ENCODE measurements at regions not wholly inside any gene's neighbourhood (a gene's known extent, or its start where the extent isn't known, plus 50 kb on each side); places are given as distances from the start of the nearest gene placed in this dataset.

GRCh38 chr3:184659797-184660301 lies 52.0 kb downstream of the MAGEF1 start:
- POLR2A ChIA-PET (ENCODE audit: partially characterized antibody): no interaction called here
- H3K36me3 Mint-ChIP-seq: no peaks in the 10 kb centered on the region

GRCh38 chr3:184658223-184658928 lies 53.5 kb downstream of the MAGEF1 start:
- H3K27me3 ChIP-seq (ENCODE audit: insufficient read depth, low read length): no peaks in the 10 kb centered on the region

More at GRCh38 chr3:184659797-184660301, 52.0 kb downstream of the MAGEF1 start:
- Histone ChIP-seq H3K36me3 (ENCODE audit: insufficient read depth, low read length) (no peaks in the 10 kb centered on the region), H3K27ac (ENCODE audit: low read depth, low read length) (no peak overlapping the region), H3K27me3 (ENCODE audit: insufficient read depth, low read length) (no peaks in the 10 kb centered on the region), H3K4me1 (ENCODE audit: insufficient read depth, low read length) (no peaks in the 10 kb centered on the region), H3K4me3 (ENCODE audit: low read length in 2 of 2) (no peak overlapping the region), H3K9me3 (ENCODE audit: control insufficient read depth in 1 of 2, low read length in 2 of 2) (no peaks in the 10 kb centered on the region)
- Mint-ChIP-seq H3K4me3 (no peak overlapping the region), H3K27ac (no peak overlapping the region), H3K9me3 (peaks cover 0 to 2% (median 0%) of the 10 kb centered on the region in 8 donors), H3K27me3 (peaks cover 1 to 4% of the 10 kb centered on the region in 2 donors), H3K4me1 (no peaks in the 10 kb centered on the region)
- CTCF ChIA-PET (ENCODE audit: partially characterized antibody): no interaction called here
- intact Hi-C loops (cut with micrococcal nuclease): no loop called here
- no peak for DNase-seq

GRCh38 chr3:184656829-184657681 lies 54.8 kb downstream of the MAGEF1 start:
- POLR2A ChIA-PET (ENCODE audit: partially characterized antibody): no interaction called here

More at GRCh38 chr3:184658223-184658928, 53.5 kb downstream of the MAGEF1 start:
- H3K9me3 Mint-ChIP-seq: peaks cover 0 to 7% (median 0%) of the 10 kb centered on the region in 8 donors
- no peaks in the 10 kb centered on the region for H3K36me3 Mint-ChIP-seq
- Histone ChIP-seq H3K4me3 (ENCODE audit: low read length in 2 of 2) (no peak overlapping the region), H3K4me1 (ENCODE audit: insufficient read depth, low read length) (no peaks in the 10 kb centered on the region), H3K27ac (ENCODE audit: low read depth, low read length) (no peak overlapping the region), H3K36me3 (ENCODE audit: insufficient read depth, low read length) (no peaks in the 10 kb centered on the region), H3K9me3 (ENCODE audit: control insufficient read depth in 1 of 2, low read length in 2 of 2) (no peaks in the 10 kb centered on the region)
- no peak for DNase-seq
- ChIA-PET POLR2A (ENCODE audit: partially characterized antibody) (no interaction called here), CTCF (ENCODE audit: partially characterized antibody) (no interaction called here)
- H3K4me3 Mint-ChIP-seq: no peak overlapping the region
- H3K27ac Mint-ChIP-seq: no peak overlapping the region
- H3K27me3 Mint-ChIP-seq: peaks cover under 1 to 1% of the 10 kb centered on the region in 2 donors
- no peaks in the 10 kb centered on the region for H3K4me1 Mint-ChIP-seq
- intact Hi-C loops (cut with micrococcal nuclease): no loop called here

GRCh38 chr3:184656458-184656828 lies 55.4 kb downstream of the MAGEF1 start:
- Mint-ChIP-seq H3K4me1 (no peaks in the 10 kb centered on the region), H3K27ac (no peak overlapping the region), H3K4me3 (no peak overlapping the region), H3K27me3 (peaks cover 0 to 1% of the 10 kb centered on the region in 2 donors), H3K36me3 (no peaks in the 10 kb centered on the region), H3K9me3 (peaks cover 0 to 10% (median 0%) of the 10 kb centered on the region in 8 donors)
- intact Hi-C loops (cut with micrococcal nuclease): no loop called here
- Histone ChIP-seq H3K4me1 (ENCODE audit: insufficient read depth, low read length) (no peaks in the 10 kb centered on the region), H3K27me3 (ENCODE audit: insufficient read depth, low read length) (no peaks in the 10 kb centered on the region), H3K4me3 (ENCODE audit: low read length in 2 of 2) (no peak overlapping the region), H3K9me3 (ENCODE audit: control insufficient read depth in 1 of 2, low read length in 2 of 2) (no peaks in the 10 kb centered on the region), H3K27ac (ENCODE audit: low read depth, low read length) (no peak overlapping the region), H3K36me3 (ENCODE audit: insufficient read depth, low read length) (no peaks in the 10 kb centered on the region)
- ChIA-PET POLR2A (ENCODE audit: partially characterized antibody) (no interaction called here), CTCF (ENCODE audit: partially characterized antibody) (no interaction called here)
- DNase-seq: no peak

More at GRCh38 chr3:184656829-184657681, 54.8 kb downstream of the MAGEF1 start:
- H3K36me3 ChIP-seq (ENCODE audit: insufficient read depth, low read length): no peaks in the 10 kb centered on the region
- H3K27ac Mint-ChIP-seq: peak overlapping the region in 1 of 7 donors; percentile 24
- DNase-seq: no peak
- intact Hi-C loops (cut with micrococcal nuclease): no loop called here
- peaks cover 0 to 10% (median 0%) of the 10 kb centered on the region in 8 donors for H3K9me3 Mint-ChIP-seq
- no peaks in the 10 kb centered on the region for H3K4me1 Mint-ChIP-seq
- no peak overlapping the region for H3K27ac ChIP-seq (ENCODE audit: low read depth, low read length)
- H3K4me3 Mint-ChIP-seq: no peak overlapping the region
- CTCF ChIA-PET (ENCODE audit: partially characterized antibody): no interaction called here
- no peaks in the 10 kb centered on the region for H3K36me3 Mint-ChIP-seq
- peaks cover 0 to 1% of the 10 kb centered on the region in 2 donors for H3K27me3 Mint-ChIP-seq
- H3K4me1 ChIP-seq (ENCODE audit: insufficient read depth, low read length): no peaks in the 10 kb centered on the region
- no peak overlapping the region for H3K4me3 ChIP-seq (ENCODE audit: low read length in 2 of 2)
- H3K9me3 ChIP-seq (ENCODE audit: control insufficient read depth in 1 of 2, low read length in 2 of 2): no peaks in the 10 kb centered on the region
- H3K27me3 ChIP-seq (ENCODE audit: insufficient read depth, low read length): no peaks in the 10 kb centered on the region

GRCh38 chr3:184655597-184655996 lies 56.3 kb downstream of the MAGEF1 start:
- peaks cover 0 to 10% (median 0%) of the 10 kb centered on the region in 8 donors for H3K9me3 Mint-ChIP-seq
- Histone ChIP-seq H3K36me3 (ENCODE audit: insufficient read depth, low read length) (no peaks in the 10 kb centered on the region), H3K4me1 (ENCODE audit: insufficient read depth, low read length) (no peaks in the 10 kb centered on the region), H3K27me3 (ENCODE audit: insufficient read depth, low read length) (no peaks in the 10 kb centered on the region), H3K9me3 (ENCODE audit: control insufficient read depth in 1 of 2, low read length in 2 of 2) (no peaks in the 10 kb centered on the region), H3K27ac (ENCODE audit: low read depth, low read length) (no peak overlapping the region), H3K4me3 (ENCODE audit: low read length in 2 of 2) (no peak overlapping the region)
- H3K4me3 Mint-ChIP-seq: no peak overlapping the region
- ChIA-PET CTCF (ENCODE audit: partially characterized antibody) (interaction anchor here (0.8 kb wide), 1 partner anchor 77 kb away, joined by 3 read pairs; no protein-coding TSS in a partner anchor), POLR2A (ENCODE audit: partially characterized antibody) (no interaction called here)
- no peaks in the 10 kb centered on the region for H3K36me3 Mint-ChIP-seq
- H3K27ac Mint-ChIP-seq: no peak overlapping the region
- H3K4me1 Mint-ChIP-seq: no peaks in the 10 kb centered on the region
- peaks cover 0 to 1% of the 10 kb centered on the region in 2 donors for H3K27me3 Mint-ChIP-seq
- no peak for DNase-seq
- intact Hi-C loops (cut with micrococcal nuclease): no loop called here

- intact Hi-C loops (cut with micrococcal nuclease): no loop called here
- Histone ChIP-seq H3K36me3 (ENCODE audit: insufficient read depth, low read length) (no peaks in the 10 kb centered on the region), H3K27me3 (ENCODE audit: insufficient read depth, low read length) (no peaks in the 10 kb centered on the region), H3K4me3 (ENCODE audit: low read length in 2 of 2) (no peak overlapping the region), H3K4me1 (ENCODE audit: insufficient read depth, low read length) (no peaks in the 10 kb centered on the region), H3K27ac (ENCODE audit: low read depth, low read length) (no peak overlapping the region), H3K9me3 (ENCODE audit: control insufficient read depth in 1 of 2, low read length in 2 of 2) (no peaks in the 10 kb centered on the region)
- Mint-ChIP-seq H3K27ac (no peak overlapping the region), H3K4me1 (no peaks in the 10 kb centered on the region), H3K27me3 (peaks cover 0 to 1% of the 10 kb centered on the region in 2 donors), H3K4me3 (no peak overlapping the region), H3K36me3 (no peaks in the 10 kb centered on the region), H3K9me3 (peaks cover 0 to 10% (median 0%) of the 10 kb centered on the region in 8 donors)
- DNase-seq: no peak
- ChIA-PET POLR2A (ENCODE audit: partially characterized antibody) (no interaction called here), CTCF (ENCODE audit: partially characterized antibody) (no interaction called here)
Measured at GRCh38 chr3:184654375-184654774, 57.5 kb downstream of the MAGEF1 start.

GRCh38 chr3:184652465-184652864 lies 59.4 kb downstream of the MAGEF1 start:
- Mint-ChIP-seq H3K9me3 (peaks cover 0 to 10% (median 0%) of the 10 kb centered on the region in 8 donors), H3K27ac (no peak overlapping the region), H3K27me3 (peaks cover 0 to 1% of the 10 kb centered on the region in 2 donors), H3K36me3 (no peaks in the 10 kb centered on the region), H3K4me1 (no peaks in the 10 kb centered on the region), H3K4me3 (no peak overlapping the region)
- H3K9me3 ChIP-seq (ENCODE audit: control insufficient read depth in 1 of 2, low read length in 2 of 2): no peaks in the 10 kb centered on the region
- POLR2A ChIA-PET (ENCODE audit: partially characterized antibody): no interaction called here
- H3K27me3 ChIP-seq (ENCODE audit: insufficient read depth, low read length): no peaks in the 10 kb centered on the region
- no peak overlapping the region for H3K27ac ChIP-seq (ENCODE audit: low read depth, low read length)
- H3K4me3 ChIP-seq (ENCODE audit: low read length in 2 of 2): no peak overlapping the region
- H3K36me3 ChIP-seq (ENCODE audit: insufficient read depth, low read length): no peaks in the 10 kb centered on the region
- intact Hi-C loops (cut with micrococcal nuclease): no loop called here
- DNase-seq: no peak
- CTCF ChIA-PET (ENCODE audit: partially characterized antibody): interaction anchor here (1.0 kb wide), 1 partner anchor 36 kb away, joined by 3 read pairs; no protein-coding TSS in a partner anchor
- no peaks in the 10 kb centered on the region for H3K4me1 ChIP-seq (ENCODE audit: insufficient read depth, low read length)

Measured in CD4-positive, alpha-beta memory T cell (primary cell).